A549 (cell line): ENCODE measurements at regions not wholly inside any gene's neighbourhood (a gene's known extent, or its start where the extent isn't known, plus 50 kb on each side); places are given as distances from the start of the nearest gene placed in this dataset.

Experiments used
- CEBPB ChIP-seq, 2 experiments: fragments of >200 bp in 1 of 2; sonication (Bioruptor Twin) in 1 of 2; formaldehyde crosslinking in 1 of 2; IDR thresholded peaks; 2 replicates each; pipeline ENCODE4 v1.6.1; 2012 to 2016
- CHD2 ChIP-seq: fragments of 150-350 bp; IDR thresholded peaks from 2 replicates; pipeline ENCODE4 v1.6.1; 2014; ENCODE audit warnings: low read length; ENCODE audit not compliant: partially characterized antibody
- CTCF ChIP-seq: fragments of >200 bp; sonication (Bioruptor Twin); formaldehyde crosslinking; IDR thresholded peaks from 3 replicates; pipeline ENCODE4 v1.5.1; 2016
- EP300 ChIP-seq, 2 experiments: fragments of >200 bp; sonication (Bioruptor Twin); formaldehyde crosslinking; IDR thresholded peaks; 2 replicates in 1 of 2; 3 replicates in 1 of 2; pipeline ENCODE4 v1.6.1; 2016 to 2017
- FOSL2 ChIP-seq, 2 experiments: fragments of 450-650 bp in 1 of 2; fragments of >200 bp in 1 of 2; sonication (Bioruptor Twin) in 1 of 2; formaldehyde crosslinking; IDR thresholded peaks; 2 replicates each; pipeline versions ENCODE4 v1.5.0 to v1.6.1; 2016 to 2020; ENCODE audit warnings: mild to moderate bottlenecking in 1 of 2, moderate library complexity in 1 of 2
- KDM1A ChIP-seq: fragments of 200-600 bp; sonication (generic); IDR thresholded peaks from 2 replicates; pipeline ENCODE4 v1.6.1; 2016; ENCODE audit warnings: low read depth, mild to moderate bottlenecking
- PHF8 ChIP-seq: fragments of 200-600 bp; sonication (generic); IDR thresholded peaks from 2 replicates; pipeline ENCODE4 v1.6.1; 2016; ENCODE audit warnings: low read depth, mild to moderate bottlenecking, antibody characterized with exemption, moderate library complexity, borderline replicate concordance
- POLR2A ChIP-seq: IDR thresholded peaks from 2 replicates; pipeline ENCODE4 v1.6.1; 2012; ENCODE audit warnings: mild to moderate bottlenecking, low read length
- POLR2AphosphoS2 ChIP-seq: conservative IDR thresholded peaks from 2 replicates; pipeline ENCODE4 v1.6.1; 2012; ENCODE audit warnings: low read length, improper control_type of control experiment, inconsistent platforms
- RAD21 ChIP-seq, 2 experiments: fragments of >200 bp in 1 of 2; sonication (Bioruptor Twin) in 1 of 2; formaldehyde crosslinking in 1 of 2; IDR thresholded peaks in 1 of 2; conservative IDR thresholded peaks in 1 of 2; 2 replicates in 1 of 2; 3 replicates in 1 of 2; pipeline ENCODE4 v1.6.1; 2012 to 2018; ENCODE audit warnings: inconsistent platforms in 1 of 2
- USF2 ChIP-seq: fragments of 450-650 bp; IDR thresholded peaks from 2 replicates; pipeline ENCODE4 v1.6.1; 2014; ENCODE audit warnings: antibody characterized with exemption
- TF ChIP-seq, protein P1 (sequence below): fragments of 200-600 bp; sonication (generic); IDR thresholded peaks from 2 replicates; pipeline ENCODE4 v1.6.1; 2016; ENCODE audit warnings: antibody characterized with exemption, mild to moderate bottlenecking, moderate library complexity
- TF ChIP-seq, protein P2 (sequence below): fragments of >200 bp; sonication (Bioruptor Twin); formaldehyde crosslinking; IDR thresholded peaks from 3 replicates; pipeline ENCODE4 v1.6.1; 2016
- TF ChIP-seq, protein P3 (sequence below): IDR thresholded peaks from 2 replicates; pipeline ENCODE4 v1.6.1; 2012; ENCODE audit warnings: low read depth, borderline replicate concordance

GRCh38 chr16:26680671-26681070 lies 386.1 kb upstream of the C16orf82 start:
- TF ChIP-seq EP300 (IDR thresholded peaks at IDR 0.05): no peak
- TF ChIP-seq POLR2A: no peak
- TF ChIP-seq CTCF: no peak
- TF ChIP-seq USF2: no peak
- TF ChIP-seq RAD21 (conservative IDR thresholded peaks at IDR 0.05 in 1 of 2, IDR thresholded peaks at IDR 0.05 in 1 of 2): no peak
- no peak for TF ChIP-seq KDM1A
- TF ChIP-seq, protein P1, sequence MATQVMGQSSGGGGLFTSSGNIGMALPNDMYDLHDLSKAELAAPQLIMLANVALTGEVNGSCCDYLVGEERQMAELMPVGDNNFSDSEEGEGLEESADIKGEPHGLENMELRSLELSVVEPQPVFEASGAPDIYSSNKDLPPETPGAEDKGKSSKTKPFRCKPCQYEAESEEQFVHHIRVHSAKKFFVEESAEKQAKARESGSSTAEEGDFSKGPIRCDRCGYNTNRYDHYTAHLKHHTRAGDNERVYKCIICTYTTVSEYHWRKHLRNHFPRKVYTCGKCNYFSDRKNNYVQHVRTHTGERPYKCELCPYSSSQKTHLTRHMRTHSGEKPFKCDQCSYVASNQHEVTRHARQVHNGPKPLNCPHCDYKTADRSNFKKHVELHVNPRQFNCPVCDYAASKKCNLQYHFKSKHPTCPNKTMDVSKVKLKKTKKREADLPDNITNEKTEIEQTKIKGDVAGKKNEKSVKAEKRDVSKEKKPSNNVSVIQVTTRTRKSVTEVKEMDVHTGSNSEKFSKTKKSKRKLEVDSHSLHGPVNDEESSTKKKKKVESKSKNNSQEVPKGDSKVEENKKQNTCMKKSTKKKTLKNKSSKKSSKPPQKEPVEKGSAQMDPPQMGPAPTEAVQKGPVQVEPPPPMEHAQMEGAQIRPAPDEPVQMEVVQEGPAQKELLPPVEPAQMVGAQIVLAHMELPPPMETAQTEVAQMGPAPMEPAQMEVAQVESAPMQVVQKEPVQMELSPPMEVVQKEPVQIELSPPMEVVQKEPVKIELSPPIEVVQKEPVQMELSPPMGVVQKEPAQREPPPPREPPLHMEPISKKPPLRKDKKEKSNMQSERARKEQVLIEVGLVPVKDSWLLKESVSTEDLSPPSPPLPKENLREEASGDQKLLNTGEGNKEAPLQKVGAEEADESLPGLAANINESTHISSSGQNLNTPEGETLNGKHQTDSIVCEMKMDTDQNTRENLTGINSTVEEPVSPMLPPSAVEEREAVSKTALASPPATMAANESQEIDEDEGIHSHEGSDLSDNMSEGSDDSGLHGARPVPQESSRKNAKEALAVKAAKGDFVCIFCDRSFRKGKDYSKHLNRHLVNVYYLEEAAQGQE: no peak
- TF ChIP-seq, protein P2, sequence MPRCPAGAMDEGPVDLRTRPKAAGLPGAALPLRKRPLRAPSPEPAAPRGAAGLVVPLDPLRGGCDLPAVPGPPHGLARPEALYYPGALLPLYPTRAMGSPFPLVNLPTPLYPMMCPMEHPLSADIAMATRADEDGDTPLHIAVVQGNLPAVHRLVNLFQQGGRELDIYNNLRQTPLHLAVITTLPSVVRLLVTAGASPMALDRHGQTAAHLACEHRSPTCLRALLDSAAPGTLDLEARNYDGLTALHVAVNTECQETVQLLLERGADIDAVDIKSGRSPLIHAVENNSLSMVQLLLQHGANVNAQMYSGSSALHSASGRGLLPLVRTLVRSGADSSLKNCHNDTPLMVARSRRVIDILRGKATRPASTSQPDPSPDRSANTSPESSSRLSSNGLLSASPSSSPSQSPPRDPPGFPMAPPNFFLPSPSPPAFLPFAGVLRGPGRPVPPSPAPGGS: no peak
- TF ChIP-seq CEBPB (IDR thresholded peaks at IDR 0.05): no peak
- TF ChIP-seq PHF8: no peak
- TF ChIP-seq FOSL2 (IDR thresholded peaks at IDR 0.05): no peak
- no peak for TF ChIP-seq FOSL2 (CRISPR knock-in tag; IDR thresholded peaks at IDR 0.05)
- no peak for TF ChIP-seq POLR2AphosphoS2
- TF ChIP-seq, protein P3, sequence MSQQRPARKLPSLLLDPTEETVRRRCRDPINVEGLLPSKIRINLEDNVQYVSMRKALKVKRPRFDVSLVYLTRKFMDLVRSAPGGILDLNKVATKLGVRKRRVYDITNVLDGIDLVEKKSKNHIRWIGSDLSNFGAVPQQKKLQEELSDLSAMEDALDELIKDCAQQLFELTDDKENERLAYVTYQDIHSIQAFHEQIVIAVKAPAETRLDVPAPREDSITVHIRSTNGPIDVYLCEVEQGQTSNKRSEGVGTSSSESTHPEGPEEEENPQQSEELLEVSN: no peak
- no peak for TF ChIP-seq CHD2
